Gastroesophageal sphincter (tissue), 4 donors: ENCODE measurements at regions not wholly inside any gene's neighbourhood (a gene's known extent, or its start where the extent isn't known, plus 50 kb on each side); places are given as distances from the start of the nearest gene placed in this dataset.

ENCODE experiments used
- ATAC-seq: fragments of 150-250 bp; one replicate; pipeline ENCODE4 v1.9.1; 2016; ENCODE audit warnings: mild to moderate bottlenecking, moderate library complexity
- H3K27ac ChIP-seq, 4 donors: fragments of 200-600 bp; sonication (generic) in 3 of 4; 1 replicate in 3 of 4; 2 replicates in 1 of 4; pipeline ENCODE4 v1.5.1; 2016 to 2019
- H3K27me3 ChIP-seq: fragments of 200-600 bp; sonication (generic); one replicate; pipeline ENCODE4 v1.5.1; 2019
- H3K36me3 ChIP-seq, 2 donors: fragments of 200-600 bp; sonication (generic); one replicate each; pipeline ENCODE4 v1.5.1; 2019; ENCODE audit warnings: control low read depth in 1 of 2
- H3K4me1 ChIP-seq, 3 donors: fragments of 200-600 bp; sonication (generic); 1 replicate in 2 of 3; 2 replicates in 1 of 3; pipeline ENCODE4 v1.5.1; 2016 to 2019; ENCODE audit warnings: control low read depth in 2 of 3
- H3K4me3 ChIP-seq, 2 donors: fragments of 200-600 bp; sonication (generic); one replicate each; pipeline ENCODE4 v1.5.1; 2019; ENCODE audit warnings: mild to moderate bottlenecking in 1 of 2, moderate library complexity in 1 of 2
- H3K9me3 ChIP-seq, 3 donors: fragments of 200-600 bp; sonication (generic); one replicate each; pipeline ENCODE4 v1.5.1; 2017 to 2019; ENCODE audit warnings: control low read depth in 2 of 3
- EP300 ChIP-seq: sonication (generic); formaldehyde crosslinking; IDR thresholded peaks from one replicate; pipeline ENCODE4 v1.6.1; 2017; ENCODE audit warnings: antibody characterized with exemption, mild to moderate bottlenecking
- POLR2A ChIP-seq, 2 donors: fragments of 450-650 bp; IDR thresholded peaks; one replicate each; pipeline ENCODE4 v1.6.1; 2017; ENCODE audit warnings: antibody characterized with exemption in 2 of 2, mild to moderate bottlenecking in 2 of 2, moderate library complexity in 1 of 2
- POLR2AphosphoS5 ChIP-seq: sonication (generic); formaldehyde crosslinking; IDR thresholded peaks from one replicate; pipeline ENCODE4 v1.6.1; 2017; ENCODE audit warnings: antibody characterized with exemption
- WGBS, 2 donors: methylation state at CpG; one replicate each; pipeline ENCODE4 v1.1.5; 2018; ENCODE audit warnings: low coverage in 1 of 2; 5-methylcytosine and 5-hydroxymethylcytosine counted together
- TF ChIP-seq, protein P1 (sequence below), 4 experiments: fragments of 200-600 bp in 2 of 4; fragments of 450-650 bp in 2 of 4; sonication (generic) in 1 of 4; IDR thresholded peaks; one replicate each; pipeline ENCODE4 v1.5.1; 2017 to 2019; ENCODE audit warnings: antibody characterized with exemption in 4 of 4, mild to moderate bottlenecking in 2 of 4, moderate library complexity in 2 of 4

DNA sequence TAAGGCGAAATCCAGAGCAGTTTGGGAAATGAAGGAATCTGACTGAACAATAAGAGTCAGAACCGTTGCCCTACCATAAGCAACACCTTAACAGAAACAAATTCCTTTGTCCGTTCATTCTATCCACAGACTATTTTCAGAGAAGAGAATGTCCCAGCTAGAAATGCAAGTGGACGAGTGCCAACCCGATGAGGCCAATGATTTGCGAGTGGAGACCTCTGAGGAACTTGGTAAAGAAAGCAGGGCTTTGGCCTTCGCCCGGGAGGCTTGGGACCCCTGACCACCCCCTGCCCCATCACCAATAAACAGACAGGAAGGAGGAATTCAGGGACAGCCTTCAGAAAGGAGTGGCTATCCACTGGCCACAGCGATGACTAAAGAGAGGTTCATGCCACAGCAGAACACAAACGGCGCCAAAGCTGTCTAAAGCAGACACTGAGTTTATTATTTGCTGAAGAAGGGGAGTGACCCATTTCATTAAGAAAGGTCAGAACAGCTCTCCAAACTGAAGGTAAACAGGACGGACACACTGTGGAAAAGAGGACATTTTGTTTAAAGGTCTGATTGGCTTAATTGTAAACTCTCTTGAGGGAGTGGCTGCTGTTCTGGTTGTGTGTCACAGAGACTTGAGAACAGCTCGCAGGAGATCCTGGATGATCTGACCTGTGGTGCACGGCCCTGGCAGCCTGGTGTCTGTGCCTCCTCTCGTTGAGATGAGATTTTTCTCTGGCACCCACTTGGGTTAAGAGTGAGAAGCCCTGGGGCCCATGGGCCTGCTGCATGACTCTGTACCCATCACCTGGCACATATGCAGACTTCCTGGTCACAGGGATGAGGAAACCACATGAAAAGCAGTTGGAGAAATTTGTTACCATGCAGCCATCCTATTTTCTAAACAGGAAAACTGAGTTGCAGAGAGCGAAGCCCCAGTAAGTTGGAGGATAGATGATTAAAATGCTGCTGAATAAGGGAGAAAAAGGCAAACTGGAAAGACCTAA lies 142.0 kb upstream of the PZP start:
- 42 to 43% methylated on average over 10 to 13 of the region's 16 CpGs for WGBS, 2 donors
- peak; percentile 61 for ATAC-seq
- no peak overlapping the region for H3K4me3 ChIP-seq
- TF ChIP-seq POLR2AphosphoS5 (peak; percentile 22), POLR2A (IDR thresholded peaks at IDR 0.05) (no peak)
- H3K4me1 ChIP-seq = peaks cover 0 to 17% (median 0%) of the 10 kb centered on the region in 3 donors
- no peaks in the 10 kb centered on the region for H3K36me3 ChIP-seq
- peaks cover 0 to 31% (median 0%) of the 10 kb centered on the region in 3 donors for H3K9me3 ChIP-seq
- H3K27ac ChIP-seq = peak overlapping the region; percentile 51 to 74 (median 68)
- H3K27me3 ChIP-seq = no peaks in the 10 kb centered on the region

DNA sequence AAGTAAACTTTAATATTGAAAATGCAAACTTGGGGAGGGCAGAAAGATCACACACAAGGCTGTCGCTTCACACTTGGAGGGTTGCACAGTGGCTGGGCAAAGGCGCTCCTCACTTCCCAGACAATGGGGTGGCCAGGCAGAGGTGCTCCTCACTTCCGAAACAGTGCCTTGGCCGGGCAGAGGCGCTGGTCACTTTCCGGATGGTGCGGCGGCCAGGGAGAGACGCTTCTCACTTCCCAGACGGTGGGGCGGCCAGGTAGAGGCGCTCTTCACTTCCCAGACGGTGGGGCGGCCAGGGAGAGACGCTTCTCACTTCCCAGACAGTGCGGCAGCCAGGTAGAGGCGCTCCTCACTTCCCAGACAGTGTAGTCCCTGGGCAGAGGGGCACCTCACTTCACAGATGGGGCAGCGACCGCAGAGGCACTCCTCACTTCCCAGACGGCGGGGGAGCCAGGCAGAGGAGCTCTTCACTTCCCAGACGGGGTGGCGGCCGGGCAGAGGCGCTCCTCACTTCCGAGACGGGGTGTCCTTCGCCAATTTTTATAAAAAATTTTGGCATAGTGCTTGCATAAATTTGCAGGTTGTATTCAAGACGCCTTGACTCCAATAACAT lies 140.8 kb upstream of the PZP start:
- peaks cover 0 to 17% (median 0%) of the 10 kb centered on the region in 3 donors for H3K4me1 ChIP-seq
- TF ChIP-seq POLR2A (IDR thresholded peaks at IDR 0.05) = no peak
- TF ChIP-seq, protein P1, sequence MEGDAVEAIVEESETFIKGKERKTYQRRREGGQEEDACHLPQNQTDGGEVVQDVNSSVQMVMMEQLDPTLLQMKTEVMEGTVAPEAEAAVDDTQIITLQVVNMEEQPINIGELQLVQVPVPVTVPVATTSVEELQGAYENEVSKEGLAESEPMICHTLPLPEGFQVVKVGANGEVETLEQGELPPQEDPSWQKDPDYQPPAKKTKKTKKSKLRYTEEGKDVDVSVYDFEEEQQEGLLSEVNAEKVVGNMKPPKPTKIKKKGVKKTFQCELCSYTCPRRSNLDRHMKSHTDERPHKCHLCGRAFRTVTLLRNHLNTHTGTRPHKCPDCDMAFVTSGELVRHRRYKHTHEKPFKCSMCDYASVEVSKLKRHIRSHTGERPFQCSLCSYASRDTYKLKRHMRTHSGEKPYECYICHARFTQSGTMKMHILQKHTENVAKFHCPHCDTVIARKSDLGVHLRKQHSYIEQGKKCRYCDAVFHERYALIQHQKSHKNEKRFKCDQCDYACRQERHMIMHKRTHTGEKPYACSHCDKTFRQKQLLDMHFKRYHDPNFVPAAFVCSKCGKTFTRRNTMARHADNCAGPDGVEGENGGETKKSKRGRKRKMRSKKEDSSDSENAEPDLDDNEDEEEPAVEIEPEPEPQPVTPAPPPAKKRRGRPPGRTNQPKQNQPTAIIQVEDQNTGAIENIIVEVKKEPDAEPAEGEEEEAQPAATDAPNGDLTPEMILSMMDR (IDR thresholded peaks at IDR 0.05) = no peak
- TF ChIP-seq POLR2AphosphoS5 = no peak
- no peak for TF ChIP-seq EP300
- H3K27me3 ChIP-seq = no peaks in the 10 kb centered on the region
- H3K9me3 ChIP-seq = peaks cover 0 to 19% (median 0%) of the 10 kb centered on the region in 3 donors
- WGBS, 2 donors = 100% methylated on average over 1 of the region's 29 CpGs; no CpG with 5 or more reads in 1 of the 2 donors
- no peaks in the 10 kb centered on the region for H3K36me3 ChIP-seq
- H3K27ac ChIP-seq = peak overlapping the region in 3 of 4 donors; percentile 64 to 74 (median 72)
- ATAC-seq = no peak
- H3K4me3 ChIP-seq = no peak overlapping the region

DNA sequence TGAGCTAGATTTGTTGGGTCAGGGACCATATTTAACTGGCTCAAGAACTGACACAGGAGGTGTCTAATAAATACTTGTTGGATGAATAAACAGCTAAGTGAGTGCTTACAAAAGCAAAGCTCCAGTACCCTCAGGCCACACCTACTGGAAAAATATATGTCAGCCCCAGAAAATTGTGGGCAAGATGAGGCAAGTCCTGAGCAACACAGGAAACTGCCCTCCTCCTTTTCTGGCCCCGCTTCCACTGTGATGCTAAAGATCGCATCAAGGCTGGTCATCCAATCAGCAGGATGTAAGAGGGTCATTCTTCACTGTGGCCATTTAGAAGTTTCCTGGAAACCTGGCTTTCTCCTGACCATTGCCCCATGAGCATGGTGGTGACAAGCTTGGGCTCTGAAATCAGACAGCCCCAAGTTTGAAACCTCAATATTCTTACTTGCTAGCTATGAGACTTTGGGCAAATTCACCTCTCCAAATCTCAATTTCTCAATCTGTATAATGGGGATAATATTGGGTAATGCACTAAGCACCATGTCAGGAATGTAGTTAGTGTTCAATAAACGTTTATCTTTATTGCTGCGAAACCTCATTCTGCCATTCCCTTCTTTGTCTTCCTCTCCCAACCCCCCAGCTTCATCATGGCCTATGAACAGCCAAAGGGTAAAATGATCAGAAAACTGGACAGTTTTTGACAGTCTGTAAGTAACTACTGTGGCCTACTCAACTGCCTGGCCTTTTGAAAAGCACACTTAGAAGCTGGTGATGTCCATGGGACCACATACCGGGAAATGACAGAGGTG lies 139.3 kb upstream of the PZP start:
- Histone ChIP-seq H3K9me3 (peaks cover 0 to 4% (median 0%) of the 10 kb centered on the region in 3 donors), H3K36me3 (no peaks in the 10 kb centered on the region), H3K27me3 (no peaks in the 10 kb centered on the region), H3K4me3 (no peak overlapping the region), H3K27ac (no peak overlapping the region), H3K4me1 (peaks cover 0 to 17% (median 0%) of the 10 kb centered on the region in 3 donors)
- WGBS, 2 donors = 85 to 94% methylated on average over 3 to 4 of the region's 5 CpGs
- TF ChIP-seq POLR2AphosphoS5 (no peak), EP300 (no peak), POLR2A (IDR thresholded peaks at IDR 0.05) (no peak)
- TF ChIP-seq, protein P1 (IDR thresholded peaks at IDR 0.05) = no peak
- no peak for ATAC-seq

DNA sequence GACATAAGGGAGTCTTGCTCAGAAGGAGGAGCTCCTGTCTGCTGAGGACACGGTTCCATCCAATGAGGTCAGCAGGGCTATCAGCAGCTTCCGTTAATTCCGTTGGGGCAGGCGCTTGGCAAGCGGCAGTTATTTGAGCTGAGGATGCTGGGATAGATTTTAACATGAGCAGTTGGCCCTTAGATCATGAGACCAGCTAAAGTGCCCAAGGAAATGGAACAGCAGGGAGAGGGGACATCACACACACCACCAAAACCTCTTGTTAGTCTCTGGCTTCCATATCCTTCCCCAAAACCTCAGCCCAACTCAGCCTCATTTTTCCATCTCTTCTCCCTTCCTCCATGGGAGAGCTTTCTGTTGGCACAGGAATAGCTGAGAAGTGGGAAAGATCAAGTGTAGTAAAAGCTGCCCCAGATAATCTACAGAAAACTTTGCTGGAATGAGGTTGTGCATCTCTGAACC lies 138.7 kb upstream of the PZP start:
- no peak for TF ChIP-seq POLR2AphosphoS5
- TF ChIP-seq, protein P1 (IDR thresholded peaks at IDR 0.05) = no peak
- no peak for TF ChIP-seq EP300
- TF ChIP-seq POLR2A (IDR thresholded peaks at IDR 0.05) = no peak
- WGBS, 2 donors = 52 to 82% methylated on average over 4 to 5 of the region's 5 CpGs
- no peak overlapping the region for H3K27ac ChIP-seq

DNA sequence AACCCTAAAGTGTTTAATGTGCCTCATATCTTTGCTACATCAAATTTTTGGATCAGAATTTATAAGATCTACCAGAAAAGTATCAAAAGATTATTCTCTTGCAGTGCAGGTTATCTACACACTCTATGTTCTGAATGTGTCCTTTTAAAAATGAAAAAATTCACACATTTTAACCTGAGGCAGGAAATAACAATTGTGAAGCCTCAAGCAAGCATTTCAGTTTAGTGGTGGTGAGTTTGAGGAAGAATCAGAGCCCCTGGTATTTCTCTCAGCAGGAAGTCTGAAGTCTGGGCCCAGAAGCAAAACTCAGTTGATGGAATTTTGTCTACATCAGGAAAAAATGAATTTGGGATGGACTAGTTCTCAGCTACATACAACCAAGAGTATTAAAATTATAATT lies 137.0 kb upstream of the PZP start:
- peaks cover 0 to 7% (median 0%) of the 10 kb centered on the region in 3 donors for H3K4me1 ChIP-seq
- H3K27ac ChIP-seq = no peak overlapping the region
- no peak overlapping the region for H3K4me3 ChIP-seq
- ATAC-seq = no peak
- TF ChIP-seq EP300 (no peak), POLR2AphosphoS5 (no peak), POLR2A (IDR thresholded peaks at IDR 0.05) (no peak)
- TF ChIP-seq, protein P1 (IDR thresholded peaks at IDR 0.05) = no peak
- H3K36me3 ChIP-seq = no peaks in the 10 kb centered on the region
- no peaks in the 10 kb centered on the region for H3K27me3 ChIP-seq
- no peaks in the 10 kb centered on the region for H3K9me3 ChIP-seq

More for the DNA sequence above, 138.7 kb upstream of the PZP start:
- no peaks in the 10 kb centered on the region for H3K36me3 ChIP-seq
- ATAC-seq = no peak
- H3K4me1 ChIP-seq = peaks cover 0 to 17% (median 0%) of the 10 kb centered on the region in 3 donors
- no peaks in the 10 kb centered on the region for H3K27me3 ChIP-seq
- no peaks in the 10 kb centered on the region for H3K9me3 ChIP-seq
- H3K4me3 ChIP-seq = no peak overlapping the region
